ENCODE measurements at regions not wholly inside any gene's neighbourhood (a gene's known extent, or its start where the extent isn't known, plus 50 kb on each side); places are given as distances from the start of the nearest gene placed in this dataset.
"Not testable (repeated sequence)": the region's sequence is repeated elsewhere in the genome, so short reads cannot be mapped to it uniquely, and the experiment has no call there.

DNA sequence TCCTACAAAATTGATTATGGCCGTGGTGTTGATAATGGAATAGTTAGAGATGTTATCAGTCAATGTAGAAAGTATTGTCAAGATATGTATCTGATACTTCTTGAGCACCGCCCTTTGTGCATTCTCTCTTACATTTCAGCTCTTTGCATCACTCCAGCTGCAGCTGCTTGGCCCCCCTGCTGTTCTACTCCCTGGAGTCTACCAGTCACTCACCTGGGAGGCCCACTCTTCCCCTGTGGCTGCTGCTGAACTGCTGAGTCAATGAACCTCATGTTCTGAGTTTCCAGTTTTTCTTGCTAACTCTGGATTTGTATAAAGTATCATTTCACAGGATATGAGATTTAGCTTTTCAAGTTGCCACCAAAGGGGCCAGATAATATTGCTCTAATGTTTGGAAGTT lies 312.8 kb upstream of the SLC16A7 start:
- Histone ChIP-seq H3K4me1 (ENCODE audit: insufficient read depth, low read length, severe bottlenecking) (no peaks in the 10 kb centered on the region), H2AFZ (ENCODE audit: low read length) (no peak overlapping the region), H3K9me2 (ENCODE audit: low read depth, low read length) (no peaks in the 10 kb centered on the region), H3K4me2 (ENCODE audit: low read length) (no peak overlapping the region), H3K36me3 (ENCODE audit: insufficient read depth, low read length) (no peaks in the 10 kb centered on the region), H3K4me3 (ENCODE audit: low read depth, low read length, poor library complexity, severe bottlenecking) (no peak overlapping the region), H4K20me1 (ENCODE audit: insufficient read depth, low read length) (no peaks in the 10 kb centered on the region), H3K27me3 (ENCODE audit: insufficient read depth, low read length) (no peaks in the 10 kb centered on the region), H3K79me2 (ENCODE audit: insufficient read depth, low read length) (no peaks in the 10 kb centered on the region), H3F3A (ENCODE audit: insufficient read depth, low read length) (no peaks in the 10 kb centered on the region), H3K27ac (ENCODE audit: low read depth, low read length, poor library complexity, severe bottlenecking) (no peak overlapping the region), H3K9ac (ENCODE audit: low read length) (no peak overlapping the region), H3K9me3 (ENCODE audit: low read length) (no peaks in the 10 kb centered on the region)
- TF ChIP-seq EZH2 (IDR thresholded peaks at IDR 0.05; ENCODE audit: borderline replicate concordance, low read length): no peak
- TF ChIP-seq, protein P1, sequence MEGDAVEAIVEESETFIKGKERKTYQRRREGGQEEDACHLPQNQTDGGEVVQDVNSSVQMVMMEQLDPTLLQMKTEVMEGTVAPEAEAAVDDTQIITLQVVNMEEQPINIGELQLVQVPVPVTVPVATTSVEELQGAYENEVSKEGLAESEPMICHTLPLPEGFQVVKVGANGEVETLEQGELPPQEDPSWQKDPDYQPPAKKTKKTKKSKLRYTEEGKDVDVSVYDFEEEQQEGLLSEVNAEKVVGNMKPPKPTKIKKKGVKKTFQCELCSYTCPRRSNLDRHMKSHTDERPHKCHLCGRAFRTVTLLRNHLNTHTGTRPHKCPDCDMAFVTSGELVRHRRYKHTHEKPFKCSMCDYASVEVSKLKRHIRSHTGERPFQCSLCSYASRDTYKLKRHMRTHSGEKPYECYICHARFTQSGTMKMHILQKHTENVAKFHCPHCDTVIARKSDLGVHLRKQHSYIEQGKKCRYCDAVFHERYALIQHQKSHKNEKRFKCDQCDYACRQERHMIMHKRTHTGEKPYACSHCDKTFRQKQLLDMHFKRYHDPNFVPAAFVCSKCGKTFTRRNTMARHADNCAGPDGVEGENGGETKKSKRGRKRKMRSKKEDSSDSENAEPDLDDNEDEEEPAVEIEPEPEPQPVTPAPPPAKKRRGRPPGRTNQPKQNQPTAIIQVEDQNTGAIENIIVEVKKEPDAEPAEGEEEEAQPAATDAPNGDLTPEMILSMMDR (IDR thresholded peaks at IDR 0.05; ENCODE audit: low read length): no peak

DNA sequence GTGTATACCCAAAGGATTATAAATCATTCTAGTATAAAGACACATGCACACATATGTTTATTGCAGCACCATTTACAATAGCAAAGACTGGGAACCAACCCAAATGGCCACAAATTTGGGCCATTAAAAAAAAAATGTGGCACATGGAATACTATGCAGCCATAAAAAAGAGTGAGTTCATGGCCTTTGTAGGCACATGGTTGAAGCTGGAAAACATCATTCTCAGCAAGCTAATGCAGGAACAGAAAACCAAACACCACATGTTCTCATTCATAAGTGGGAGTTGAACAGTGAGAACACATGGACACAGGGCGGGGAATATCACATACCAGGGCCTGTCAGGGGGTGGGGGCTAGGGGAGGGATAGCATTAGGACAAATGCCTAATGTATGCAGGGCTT lies 322.3 kb upstream of the SLC16A7 start:
- not testable (repeated sequence) for H3K36me3 ChIP-seq (ENCODE audit: insufficient read depth, low read length); H3K79me2 ChIP-seq (ENCODE audit: insufficient read depth, low read length); H3K4me1 ChIP-seq (ENCODE audit: insufficient read depth, low read length, severe bottlenecking); H3K4me3 ChIP-seq (ENCODE audit: low read depth, low read length, poor library complexity, severe bottlenecking); H3K9ac ChIP-seq (ENCODE audit: low read length); H3F3A ChIP-seq (ENCODE audit: insufficient read depth, low read length); H4K20me1 ChIP-seq (ENCODE audit: insufficient read depth, low read length); H3K9me2 ChIP-seq (ENCODE audit: low read depth, low read length); H3K4me2 ChIP-seq (ENCODE audit: low read length); H3K27me3 ChIP-seq (ENCODE audit: insufficient read depth, low read length); H3K27ac ChIP-seq (ENCODE audit: low read depth, low read length, poor library complexity, severe bottlenecking); H2AFZ ChIP-seq (ENCODE audit: low read length); H3K9me3 ChIP-seq (ENCODE audit: low read length)

DNA sequence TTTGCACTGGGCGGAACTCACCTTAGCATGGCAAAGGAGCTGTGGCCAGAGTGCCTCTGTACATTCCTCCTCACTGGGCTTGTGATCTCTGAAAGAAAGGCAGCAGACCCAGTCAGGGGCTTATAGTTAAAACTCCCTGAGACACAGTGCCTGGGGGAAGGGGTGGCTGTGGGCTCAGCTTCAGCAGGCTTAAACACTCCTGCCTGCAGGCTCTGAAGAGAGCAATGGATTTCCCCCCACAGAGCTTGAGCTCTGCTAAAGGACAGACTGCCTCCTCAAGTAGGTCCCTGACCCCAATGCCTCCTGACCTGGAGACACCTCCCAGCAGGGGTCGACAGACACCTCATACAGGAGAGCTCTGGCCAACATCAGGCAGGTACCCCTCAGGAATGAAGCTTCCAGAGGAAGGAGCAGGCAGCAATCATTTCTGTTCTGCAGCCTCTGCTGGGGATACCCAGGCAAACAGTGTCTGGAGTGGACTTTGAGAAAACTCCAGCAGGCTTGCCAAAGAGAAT lies 327.5 kb upstream of the SLC16A7 start:
- no peaks in the 10 kb centered on the region for H3K9me3 ChIP-seq (ENCODE audit: low read length)
- TF ChIP-seq EZH2 (IDR thresholded peaks at IDR 0.05; ENCODE audit: borderline replicate concordance, low read length): no peak
- TF ChIP-seq, protein P1 (IDR thresholded peaks at IDR 0.05; ENCODE audit: low read length): no peak
- no peaks in the 10 kb centered on the region for H4K20me1 ChIP-seq (ENCODE audit: insufficient read depth, low read length)
- H3K27ac ChIP-seq (ENCODE audit: low read depth, low read length, poor library complexity, severe bottlenecking): no peak overlapping the region
- H3F3A ChIP-seq (ENCODE audit: insufficient read depth, low read length): no peaks in the 10 kb centered on the region
- H3K36me3 ChIP-seq (ENCODE audit: insufficient read depth, low read length): no peaks in the 10 kb centered on the region
- H3K4me3 ChIP-seq (ENCODE audit: low read depth, low read length, poor library complexity, severe bottlenecking): no peak overlapping the region
- H3K79me2 ChIP-seq (ENCODE audit: insufficient read depth, low read length): no peaks in the 10 kb centered on the region
- H3K27me3 ChIP-seq (ENCODE audit: insufficient read depth, low read length): no peaks in the 10 kb centered on the region
- H3K4me2 ChIP-seq (ENCODE audit: low read length): no peak overlapping the region
- H3K9ac ChIP-seq (ENCODE audit: low read length): no peak overlapping the region
- no peaks in the 10 kb centered on the region for H3K4me1 ChIP-seq (ENCODE audit: insufficient read depth, low read length, severe bottlenecking)
- H2AFZ ChIP-seq (ENCODE audit: low read length): no peak overlapping the region
- H3K9me2 ChIP-seq (ENCODE audit: low read depth, low read length): no peaks in the 10 kb centered on the region

DNA sequence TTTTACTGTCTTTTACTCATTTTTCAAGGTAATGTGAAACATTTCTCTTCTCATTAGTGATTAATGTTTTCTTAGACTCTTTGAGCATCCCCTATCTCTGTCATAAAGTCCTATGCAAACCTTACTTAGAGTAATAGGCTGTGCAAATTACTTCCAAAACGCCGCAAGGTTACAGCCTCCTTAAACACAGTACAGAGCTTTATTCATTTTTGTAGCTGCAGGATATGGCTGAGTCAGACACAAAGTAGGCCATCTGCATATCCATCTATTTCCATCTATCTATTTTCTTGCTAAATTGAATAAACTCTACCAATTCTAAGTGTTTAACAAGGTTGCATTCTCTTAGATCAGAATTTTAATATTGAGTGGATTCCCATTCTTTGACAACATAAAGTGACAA lies 335.6 kb upstream of the SLC16A7 start:
- H3K4me3 ChIP-seq (ENCODE audit: low read depth, low read length, poor library complexity, severe bottlenecking): no peak overlapping the region
- H4K20me1 ChIP-seq (ENCODE audit: insufficient read depth, low read length): no peaks in the 10 kb centered on the region
- H3K79me2 ChIP-seq (ENCODE audit: insufficient read depth, low read length): no peaks in the 10 kb centered on the region
- no peaks in the 10 kb centered on the region for H3K4me1 ChIP-seq (ENCODE audit: insufficient read depth, low read length, severe bottlenecking)
- TF ChIP-seq, protein P1 (IDR thresholded peaks at IDR 0.05; ENCODE audit: low read length): no peak
- no peak for TF ChIP-seq EZH2 (IDR thresholded peaks at IDR 0.05; ENCODE audit: borderline replicate concordance, low read length)
- no peak overlapping the region for H2AFZ ChIP-seq (ENCODE audit: low read length)
- no peaks in the 10 kb centered on the region for H3K9me3 ChIP-seq (ENCODE audit: low read length)
- no peaks in the 10 kb centered on the region for H3K36me3 ChIP-seq (ENCODE audit: insufficient read depth, low read length)
- H3F3A ChIP-seq (ENCODE audit: insufficient read depth, low read length): no peaks in the 10 kb centered on the region
- no peak overlapping the region for H3K9ac ChIP-seq (ENCODE audit: low read length)
- no peaks in the 10 kb centered on the region for H3K27me3 ChIP-seq (ENCODE audit: insufficient read depth, low read length)
- no peak overlapping the region for H3K27ac ChIP-seq (ENCODE audit: low read depth, low read length, poor library complexity, severe bottlenecking)
- no peaks in the 10 kb centered on the region for H3K9me2 ChIP-seq (ENCODE audit: low read depth, low read length)
- no peak overlapping the region for H3K4me2 ChIP-seq (ENCODE audit: low read length)

Measured in OCI-LY1 (cell line).